SH-SY5Y (cell line): ENCODE measurements at regions not wholly inside any gene's neighbourhood (a gene's known extent, or its start where the extent isn't known, plus 50 kb on each side); places are given as distances from the start of the nearest gene placed in this dataset.

Source experiments
- GATA2 ChIP-seq: IDR thresholded peaks from 2 replicates; pipeline ENCODE4 v1.6.1; 2011; ENCODE audit warnings: mild to moderate bottlenecking, low read depth, low read length
- GATA3 ChIP-seq: IDR thresholded peaks from 2 replicates; pipeline ENCODE4 v1.6.1; 2011; ENCODE audit warnings: low read depth, mild to moderate bottlenecking, low read length, moderate library complexity

GRCh38 chr2:404581-404980, 116.7 kb upstream of the ALKAL2 start:
- TF ChIP-seq GATA2 (no peak), GATA3 (no peak)
